MM.1S (cell line): ENCODE measurements at regions not wholly inside any gene's neighbourhood (a gene's known extent, or its start where the extent isn't known, plus 50 kb on each side); places are given as distances from the start of the nearest gene placed in this dataset.
"Not testable (repeated sequence)": the region's sequence is repeated elsewhere in the genome, so short reads cannot be mapped to it uniquely, and the experiment has no call there.

Experiments
- DNase-seq: peaks from one replicate; pipeline ENCODE4 v3.0.0-alpha.2; 2015
- H2AFZ ChIP-seq: fragments of 300-600 bp; sonication (generic); 2 replicates; pipeline ENCODE4 v1.6.0; 2016; ENCODE audit warnings: antibody characterized with exemption, low read length
- H3F3A ChIP-seq: fragments of 300-600 bp; sonication (generic); 2 replicates; pipeline ENCODE4 v1.6.1; 2016; ENCODE audit warnings: mild to moderate bottlenecking, antibody characterized with exemption, low read length, moderate library complexity, mixed read lengths; ENCODE audit not compliant: insufficient read depth
- H3K27ac ChIP-seq: fragments of 300-600 bp; sonication (generic); 2 replicates; pipeline ENCODE4 v1.5.1; 2016; ENCODE audit warnings: mild to moderate bottlenecking, low read length
- H3K27me3 ChIP-seq: fragments of 300-600 bp; sonication (generic); replicated peaks from 2 replicates; pipeline ENCODE4 v1.6.0; 2016; ENCODE audit warnings: low read length; ENCODE audit not compliant: insufficient read depth
- H3K36me3 ChIP-seq: fragments of 300-600 bp; sonication (generic); replicated peaks from 2 replicates; pipeline ENCODE4 v1.6.1; 2016; ENCODE audit warnings: mild to moderate bottlenecking, low read length, mixed read lengths; ENCODE audit not compliant: insufficient read depth
- H3K4me1 ChIP-seq: fragments of 300-600 bp; sonication (generic); 2 replicates; pipeline ENCODE4 v1.6.1; 2016; ENCODE audit warnings: low read length, mixed read lengths
- H3K4me2 ChIP-seq: fragments of 300-600 bp; sonication (generic); 2 replicates; pipeline ENCODE4 v1.6.0; 2016; ENCODE audit warnings: low read depth, low read length
- H3K4me3 ChIP-seq: fragments of 300-600 bp; sonication (generic); 2 replicates; pipeline ENCODE4 v1.5.1; 2016; ENCODE audit warnings: low read length, mixed read lengths
- H3K79me2 ChIP-seq: fragments of 300-600 bp; sonication (generic); 2 replicates; pipeline ENCODE4 v1.6.1; 2016; ENCODE audit warnings: mixed run types, low read length, mixed read lengths
- H3K9ac ChIP-seq: fragments of 300-600 bp; sonication (generic); 2 replicates; pipeline ENCODE4 v1.6.1; 2016; ENCODE audit warnings: low read length, mixed read lengths
- H3K9me2 ChIP-seq: fragments of 300-600 bp; sonication (generic); replicated peaks from 2 replicates; pipeline ENCODE4 v1.6.1; 2016; ENCODE audit warnings: mild to moderate bottlenecking, low read length, mixed read lengths; ENCODE audit not compliant: insufficient read depth
- H3K9me3 ChIP-seq: fragments of 300-600 bp; sonication (generic); replicated peaks from 2 replicates; pipeline ENCODE4 v1.6.1; 2016; ENCODE audit warnings: mild to moderate bottlenecking, low read length, mixed read lengths; ENCODE audit not compliant: insufficient read depth
- H4K20me1 ChIP-seq: fragments of 300-600 bp; sonication (generic); 2 replicates; pipeline ENCODE4 v1.6.1; 2016; ENCODE audit warnings: mild to moderate bottlenecking, low read length, moderate library complexity, mixed read lengths; ENCODE audit not compliant: insufficient read depth
- CTCF ChIP-seq: fragments of 300-600 bp; sonication (generic); IDR thresholded peaks from 2 replicates; pipeline ENCODE4 v1.5.1; 2016; ENCODE audit warnings: antibody characterized with exemption, low read length, mixed read lengths
- EZH2 ChIP-seq: fragments of 300-600 bp; sonication (generic); optimal IDR thresholded peaks from 2 replicates; pipeline ENCODE3; 2017; ENCODE audit warnings: low read depth, mild to moderate bottlenecking, antibody characterized with exemption, low read length, mixed read lengths
- EZH2phosphoT487 ChIP-seq: fragments of 300-600 bp; sonication (generic); IDR thresholded peaks from 2 replicates; pipeline ENCODE4 v1.6.1; 2018; ENCODE audit warnings: antibody characterized with exemption, low read length

GRCh38 chr4:1550122-1551070 lies 133.7 kb downstream of the FAM53A start:
- no peaks in the 10 kb centered on the region for H3K36me3 ChIP-seq
- no peaks in the 10 kb centered on the region for H4K20me1 ChIP-seq
- H3K9ac ChIP-seq = no peak overlapping the region
- TF ChIP-seq CTCF = no peak
- TF ChIP-seq EZH2 = no peak
- no peak for TF ChIP-seq EZH2phosphoT487
- no peaks in the 10 kb centered on the region for H3K79me2 ChIP-seq
- no peak for DNase-seq
- H3K27ac ChIP-seq = no peak overlapping the region
- no peaks in the 10 kb centered on the region for H3F3A ChIP-seq
- no peak overlapping the region for H2AFZ ChIP-seq
- H3K4me3 ChIP-seq = no peak overlapping the region
- H3K27me3 ChIP-seq = peaks cover 9% of the 10 kb centered on the region; the same call in 1 of the 2 replicates
- no peaks in the 10 kb centered on the region for H3K4me1 ChIP-seq
- H3K9me3 ChIP-seq = no peaks in the 10 kb centered on the region
- no peaks in the 10 kb centered on the region for H3K9me2 ChIP-seq
- H3K4me2 ChIP-seq = no peak overlapping the region

GRCh38 chr4:1549638-1550035 lies 134.5 kb downstream of the FAM53A start:
- no peak overlapping the region for H3K9ac ChIP-seq
- H3K27ac ChIP-seq = no peak overlapping the region
- H3K9me3 ChIP-seq = no peaks in the 10 kb centered on the region
- no peak overlapping the region for H3K4me3 ChIP-seq
- no peak overlapping the region for H2AFZ ChIP-seq
- no peak for TF ChIP-seq CTCF
- no peak for TF ChIP-seq EZH2
- TF ChIP-seq EZH2phosphoT487 = no peak
- peaks cover 11% of the 10 kb centered on the region for H3K27me3 ChIP-seq
- H3K4me1 ChIP-seq = no peaks in the 10 kb centered on the region
- no peaks in the 10 kb centered on the region for H3F3A ChIP-seq
- H3K36me3 ChIP-seq = no peaks in the 10 kb centered on the region
- H4K20me1 ChIP-seq = no peaks in the 10 kb centered on the region
- H3K4me2 ChIP-seq = no peak overlapping the region
- no peaks in the 10 kb centered on the region for H3K9me2 ChIP-seq
- no peak for DNase-seq
- no peaks in the 10 kb centered on the region for H3K79me2 ChIP-seq

- H3K9ac ChIP-seq, H3K9me2 ChIP-seq, H2AFZ ChIP-seq, H4K20me1 ChIP-seq, H3K27ac ChIP-seq, H3K36me3 ChIP-seq, H3F3A ChIP-seq, H3K79me2 ChIP-seq, H3K9me3 ChIP-seq, H3K4me1 ChIP-seq, DNase-seq: not testable (repeated sequence)
- peak; percentile 62 for TF ChIP-seq CTCF
- Histone ChIP-seq H3K4me3 (peak overlapping the region; percentile 37), H3K27me3 (peaks cover 17% of the 10 kb centered on the region), H3K4me2 (peak overlapping the region; percentile 39; the same call in 1 of the 2 replicates)
Observed at GRCh38 chr4:1548827-1549637, 135.1 kb downstream of the FAM53A start.
